Endothelial cell of umbilical vein (primary cell): ENCODE measurements at regions not wholly inside any gene's neighbourhood (a gene's known extent, or its start where the extent isn't known, plus 50 kb on each side); places are given as distances from the start of the nearest gene placed in this dataset.
"Not testable (repeated sequence)": the region's sequence is repeated elsewhere in the genome, so short reads cannot be mapped to it uniquely, and the experiment has no call there.

Experiments used
- BruUV-seq: library from RNA; stranded (reverse); fragments of 400-500 nt; replicated peaks from 2 replicates; lab custom pipeline; 2021; lab: Mats Ljungman, UMichigan
- CTCF ChIA-PET: fragments of 300-600, 350-600 bp; sonication (Branson Sonifier 250); formaldehyde crosslinking; loops from one replicate; lab custom pipeline; 2021; ENCODE audit warnings: antibody characterized with exemption, inconsistent platforms; lab: Charles Lee
- POLR2A ChIA-PET: fragments of 300-600, 350-600 bp; sonication (Branson Sonifier 250); formaldehyde crosslinking; loops from one replicate; lab custom pipeline; 2021; ENCODE audit warnings: antibody characterized with exemption, inconsistent platforms; lab: Charles Lee
- DNase-seq: peaks from one replicate; pipeline ENCODE4 v3.0.0-alpha.2; 2011; ENCODE audit warnings: low read depth, low spot score
- FAIRE-seq: peaks from 2 replicates; lab custom pipeline; 2011; peaks lifted over from hg19 to GRCh38; lab: Jason Lieb, UNC
- H2AFZ ChIP-seq: 2 replicates; pipeline ENCODE4 v1.6.0; 2012; ENCODE audit warnings: low read depth, low read length, control low read depth, inconsistent platforms
- H3K27ac ChIP-seq: 2 replicates; pipeline ENCODE4 v1.5.1; 2011; ENCODE audit warnings: low read depth, mild to moderate bottlenecking, control low read depth, low read length, moderate library complexity; ENCODE audit not compliant: insufficient read depth
- H3K27me3 ChIP-seq, 2 experiments: 2 replicates each; pipeline versions ENCODE4 v1.6.0 to v1.6.1; 2011; ENCODE audit warnings: low read length in 2 of 2, mixed read lengths in 1 of 2; ENCODE audit not compliant: control insufficient read depth in 2 of 2, insufficient read depth in 2 of 2
- H3K36me3 ChIP-seq, 2 experiments: 2 replicates in 1 of 2; 3 replicates in 1 of 2; pipeline ENCODE4 v1.5.1; 2011; ENCODE audit warnings: low read length in 2 of 2, mild to moderate bottlenecking in 1 of 2, moderate library complexity in 1 of 2; ENCODE audit not compliant: control insufficient read depth in 2 of 2, insufficient read depth in 2 of 2; ENCODE audit errors: extremely low read depth in 1 of 2
- H3K4me1 ChIP-seq: 3 replicates; pipeline ENCODE4 v1.5.1; 2011; ENCODE audit warnings: mild to moderate bottlenecking, low read length; ENCODE audit not compliant: control insufficient read depth, insufficient read depth; ENCODE audit errors: extremely low read depth
- H3K4me2 ChIP-seq: 2 replicates; pipeline ENCODE4 v1.6.1; 2011; ENCODE audit warnings: low read length, control low read depth, mixed read lengths; ENCODE audit not compliant: insufficient read depth
- H3K4me3 ChIP-seq, 3 experiments: fragments of 200-600 bp in 1 of 3; sonication (generic), shearing (Covaris generic) in 1 of 3; replicated peaks in 1 of 3; 2 replicates each; pipeline ENCODE4 v1.5.1; 2011 to 2016; ENCODE audit warnings: control low read depth in 3 of 3, low read length in 3 of 3, mild to moderate bottlenecking in 2 of 3, inconsistent platforms in 1 of 3, low read depth in 1 of 3, moderate library complexity in 1 of 3; ENCODE audit not compliant: insufficient read depth in 1 of 3
- H3K79me2 ChIP-seq: 2 replicates; pipeline ENCODE4 v1.6.0; 2012; ENCODE audit warnings: low read length, inconsistent platforms; ENCODE audit not compliant: control insufficient read depth, insufficient read depth
- H3K9ac ChIP-seq: replicated peaks from 2 replicates; pipeline ENCODE3; 2011; ENCODE audit warnings: low read length, control low read depth; ENCODE audit not compliant: insufficient read depth; ENCODE audit errors: extremely low read depth
- H3K9me1 ChIP-seq: replicated peaks from 3 replicates; pipeline ENCODE4 v1.6.0; 2011; ENCODE audit warnings: mild to moderate bottlenecking, low read length; ENCODE audit not compliant: control insufficient read depth, insufficient read depth; ENCODE audit errors: extremely low read depth
- H3K9me3 ChIP-seq: replicated peaks from 2 replicates; pipeline ENCODE4 v1.5.1; 2012; ENCODE audit warnings: low read length, inconsistent platforms; ENCODE audit not compliant: control insufficient read depth, insufficient read depth
- H4K20me1 ChIP-seq: replicated peaks from 2 replicates; pipeline ENCODE3; 2011; ENCODE audit warnings: mild to moderate bottlenecking, low read length; ENCODE audit not compliant: control insufficient read depth, insufficient read depth; ENCODE audit errors: extremely low read depth
- CTCF ChIP-seq, 2 donors: IDR thresholded peaks; 1 replicate in 1 of 2; 2 replicates in 1 of 2; pipeline ENCODE4 v1.5.1; 2011; ENCODE audit warnings: low read length in 2 of 2, mild to moderate bottlenecking in 2 of 2, moderate library complexity in 2 of 2, control low read depth in 1 of 2, inconsistent platforms in 1 of 2, low read depth in 1 of 2; ENCODE audit not compliant: insufficient read depth in 1 of 2; ENCODE audit errors: extremely low read depth in 1 of 2
- EZH2 ChIP-seq: IDR thresholded peaks from 2 replicates; pipeline ENCODE4 v1.6.1; 2012; ENCODE audit warnings: borderline replicate concordance, low read depth, mild to moderate bottlenecking, moderate library complexity, low read length, inconsistent platforms; ENCODE audit not compliant: severe bottlenecking
- FOS ChIP-seq: IDR thresholded peaks from 2 replicates; pipeline ENCODE4 v1.6.1; 2011; ENCODE audit warnings: mild to moderate bottlenecking, low read length, moderate library complexity, borderline replicate concordance; ENCODE audit not compliant: insufficient read depth
- GATA2 ChIP-seq: IDR thresholded peaks from 2 replicates; pipeline ENCODE4 v1.7.0; 2011; ENCODE audit warnings: low read depth, mild to moderate bottlenecking, moderate library complexity, mixed read lengths, low read length; ENCODE audit not compliant: insufficient read length, insufficient read depth
- JUN ChIP-seq: IDR thresholded peaks from 2 replicates; pipeline ENCODE4 v1.6.1; 2011; ENCODE audit warnings: borderline replicate concordance, low read depth; ENCODE audit not compliant: insufficient read length, insufficient read depth
- MAX ChIP-seq: IDR thresholded peaks from 2 replicates; pipeline ENCODE4 v1.6.1; 2011; ENCODE audit not compliant: insufficient read depth, insufficient read length
- MYC ChIP-seq: IDR thresholded peaks from one replicate; pipeline ENCODE4 v1.6.1; 2011; ENCODE audit warnings: mild to moderate bottlenecking, low read depth, low read length
- POLR2A ChIP-seq: IDR thresholded peaks from 2 replicates; pipeline ENCODE4 v1.6.1; 2012; ENCODE audit warnings: low read depth, mild to moderate bottlenecking, control low read depth, low read length
- POLR2AphosphoS5 ChIP-seq: IDR thresholded peaks from 2 replicates; pipeline ENCODE4 v1.6.1; 2012; ENCODE audit warnings: low read depth, mild to moderate bottlenecking, control low read depth, low read length, moderate library complexity; ENCODE audit not compliant: insufficient read depth
- dilution Hi-C: fragments of 300-500 bp; cut with MboI; formaldehyde crosslinking; loops from one replicate; pipeline ENCODE4 v1.15.0; 2019; ENCODE audit warnings: low sequenced_read_pairs; ENCODE audit not compliant: extremely low pct_ligation_motif_present
- intact Hi-C: fragments of 100-400 bp; cut with micrococcal nuclease; formaldehyde crosslinking; loops from one replicate; pipeline ENCODE4 v1.10.0; 2022

GRCh38 chr9:97132865-97133264, 93.9 kb upstream of the CTSV start:
- BruUV-seq: no TSS peak
- no peaks in the 10 kb centered on the region for H3K79me2 ChIP-seq
- no peaks in the 10 kb centered on the region for H3K4me1 ChIP-seq
- POLR2A ChIA-PET: no interaction called here
- DNase-seq (no peak), FAIRE-seq (no peak)
- H4K20me1 ChIP-seq: no peaks in the 10 kb centered on the region
- no peak overlapping the region for H2AFZ ChIP-seq
- no peaks in the 10 kb centered on the region for H3K27me3 ChIP-seq
- no peak for TF ChIP-seq CTCF (IDR thresholded peaks at IDR 0.05; ENCODE audit: extremely low read depth in 1 of 2, insufficient read depth in 1 of 2, low read depth in 1 of 2, low read length in 2 of 2)
- TF ChIP-seq POLR2AphosphoS5: no peak
- TF ChIP-seq JUN: no peak
- no peak for TF ChIP-seq MYC
- no peak for TF ChIP-seq GATA2
- no peak for TF ChIP-seq EZH2
- no peak for TF ChIP-seq FOS
- no peak for TF ChIP-seq MAX
- TF ChIP-seq POLR2A: no peak
- H3K9me3 ChIP-seq: no peaks in the 10 kb centered on the region
- no peaks in the 10 kb centered on the region for H3K9me1 ChIP-seq
- no peak overlapping the region for H3K4me3 ChIP-seq
- intact Hi-C loops (no loop called here), dilution Hi-C loops (no loop called here)
- no peak overlapping the region for H3K27ac ChIP-seq
- no peak overlapping the region for H3K9ac ChIP-seq
- H3K36me3 ChIP-seq: no peaks in the 10 kb centered on the region
- no peak overlapping the region for H3K4me2 ChIP-seq
- CTCF ChIA-PET: no interaction called here

- not testable (repeated sequence) for BruUV-seq, H3K79me2 ChIP-seq
Observed at GRCh38 chr9:97130864-97131263, 91.9 kb upstream of the CTSV start.

GRCh38 chr9:97130387-97130786, 91.4 kb upstream of the CTSV start:
- POLR2A ChIA-PET, H3K9me1 ChIP-seq, DNase-seq, CTCF ChIA-PET, intact Hi-C loops, H3K36me3 ChIP-seq, FAIRE-seq, H3K4me3 ChIP-seq, H3K9ac ChIP-seq, H3K27me3 ChIP-seq, H3K9me3 ChIP-seq, H3K4me2 ChIP-seq, H2AFZ ChIP-seq, H3K27ac ChIP-seq, H4K20me1 ChIP-seq, BruUV-seq, H3K79me2 ChIP-seq, H3K4me1 ChIP-seq, dilution Hi-C loops: not testable (repeated sequence)

More at GRCh38 chr9:97130864-97131263, 91.9 kb upstream of the CTSV start:
- POLR2A ChIA-PET, H3K27me3 ChIP-seq, H4K20me1 ChIP-seq, H3K9ac ChIP-seq, H3K4me3 ChIP-seq, CTCF ChIA-PET, H3K9me3 ChIP-seq, intact Hi-C loops, FAIRE-seq, DNase-seq, H3K4me2 ChIP-seq, H3K4me1 ChIP-seq, H3K36me3 ChIP-seq, dilution Hi-C loops, H3K27ac ChIP-seq, H2AFZ ChIP-seq, H3K9me1 ChIP-seq: not testable (repeated sequence)
